IPS DF 6.9 (cell line): ENCODE measurements at regions not wholly inside any gene's neighbourhood (a gene's known extent, or its start where the extent isn't known, plus 50 kb on each side); places are given as distances from the start of the nearest gene placed in this dataset.
"Not testable (repeated sequence)": the region's sequence is repeated elsewhere in the genome, so short reads cannot be mapped to it uniquely, and the experiment has no call there.

Experiments
- DNase-seq: peaks from one replicate; pipeline ENCODE4 v3.0.0-alpha.2; 2013; ENCODE audit warnings: low read depth, low spot score
- H3K27ac ChIP-seq: one replicate; pipeline ENCODE4 v1.5.1; 2013; ENCODE audit warnings: low read length, control low read depth
- H3K27me3 ChIP-seq: 2 replicates; pipeline ENCODE4 v1.6.1; 2013; ENCODE audit warnings: mild to moderate bottlenecking, low read length; ENCODE audit not compliant: control insufficient read depth, insufficient read depth
- H3K36me3 ChIP-seq: 2 replicates; pipeline ENCODE4 v1.6.1; 2013; ENCODE audit warnings: low read length; ENCODE audit not compliant: control insufficient read depth, insufficient read depth
- H3K4me1 ChIP-seq: 2 replicates; pipeline ENCODE4 v1.6.1; 2013; ENCODE audit warnings: low read length; ENCODE audit not compliant: control insufficient read depth, insufficient read depth
- H3K4me3 ChIP-seq: 2 replicates; pipeline ENCODE4 v1.5.1; 2013; ENCODE audit warnings: mild to moderate bottlenecking, low read length
- H3K9me3 ChIP-seq: 2 replicates; pipeline ENCODE4 v1.6.1; 2013; ENCODE audit warnings: low read length, inconsistent platforms; ENCODE audit not compliant: control insufficient read depth, insufficient read depth
- WGBS: extraction: QIAGEN DNeasy Blood & Tissue Kit; methylation state at CpG from one replicate; pipeline ENCODE4 v1.1.7; 2013; ENCODE audit warnings: mixed read lengths, missing lambda C conversion rate; ENCODE audit not compliant: insufficient read length, insufficient coverage; 5-methylcytosine and 5-hydroxymethylcytosine counted together

DNA sequence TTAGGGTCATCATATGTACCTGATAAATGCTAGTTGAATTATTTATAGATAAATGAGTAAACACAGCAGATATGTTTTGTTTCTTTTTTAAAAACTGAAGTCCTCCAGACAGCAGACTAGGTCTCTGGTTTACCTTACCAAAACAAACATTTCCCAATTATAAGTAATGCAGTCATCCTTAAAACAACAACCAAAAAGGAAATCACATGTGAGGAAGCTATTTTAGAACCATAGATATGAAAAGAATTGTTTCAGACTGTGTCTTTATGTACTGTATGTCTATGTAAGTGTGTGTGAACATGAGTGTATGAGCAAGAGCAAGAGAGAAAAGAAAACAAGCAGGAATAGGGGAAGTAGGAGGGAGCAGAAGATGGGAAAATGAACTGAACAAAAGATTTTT lies 441.0 kb downstream of the CPS1 start:
- no peak overlapping the region for H3K4me3 ChIP-seq
- H3K27me3 ChIP-seq, result no peaks in the 10 kb centered on the region
- no peaks in the 10 kb centered on the region for H3K4me1 ChIP-seq
- DNase-seq, result no peak
- H3K27ac ChIP-seq, result no peak overlapping the region
- H3K36me3 ChIP-seq, result no peaks in the 10 kb centered on the region
- H3K9me3 ChIP-seq, result no peaks in the 10 kb centered on the region

DNA sequence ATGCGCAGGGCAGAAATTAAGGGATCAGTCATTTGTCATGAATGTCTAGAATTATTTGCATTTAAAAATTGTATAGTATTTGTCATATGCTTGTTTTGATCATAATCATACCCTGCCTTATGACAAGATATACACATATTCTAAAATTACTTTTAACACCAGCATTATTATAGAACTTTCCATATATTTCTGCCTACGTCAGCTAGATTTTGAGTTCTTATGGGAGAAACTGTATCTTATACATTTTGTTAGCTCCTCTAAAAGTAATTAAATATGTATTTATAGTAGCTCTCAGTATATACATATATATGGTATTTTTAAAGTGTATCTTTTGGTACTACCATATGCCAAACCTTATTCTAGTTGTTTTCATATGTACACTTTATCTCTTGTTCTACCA lies 441.9 kb downstream of the CPS1 start:
- no peak overlapping the region for H3K27ac ChIP-seq
- no CpG with 5 or more reads among the region's 2 CpGs for WGBS
- no peaks in the 10 kb centered on the region for H3K9me3 ChIP-seq
- no peaks in the 10 kb centered on the region for H3K4me1 ChIP-seq
- H3K4me3 ChIP-seq, result no peak overlapping the region
- no peaks in the 10 kb centered on the region for H3K27me3 ChIP-seq
- no peaks in the 10 kb centered on the region for H3K36me3 ChIP-seq
- DNase-seq, result no peak

- H3K9me3 ChIP-seq, result no peaks in the 10 kb centered on the region
- H3K27me3 ChIP-seq, result no peaks in the 10 kb centered on the region
- DNase-seq, result no peak
- no CpG with 5 or more reads among the region's 4 CpGs for WGBS
- H3K27ac ChIP-seq, result no peak overlapping the region
- H3K36me3 ChIP-seq, result no peaks in the 10 kb centered on the region
- no peak overlapping the region for H3K4me3 ChIP-seq
- H3K4me1 ChIP-seq, result no peaks in the 10 kb centered on the region
Observed at GRCh38 chr2:211014376-211014775, 458.0 kb downstream of the CPS1 start.

- Histone ChIP-seq H3K4me3 (no peak overlapping the region), H3K4me1 (no peaks in the 10 kb centered on the region), H3K27me3 (no peaks in the 10 kb centered on the region), H3K27ac (no peak overlapping the region), H3K9me3 (no peaks in the 10 kb centered on the region), H3K36me3 (no peaks in the 10 kb centered on the region)
- WGBS, result no CpG with 5 or more reads among the region's 2 CpGs
- DNase-seq, result no peak
Observed at GRCh38 chr2:211014906-211015305, 458.5 kb downstream of the CPS1 start.

- not testable (repeated sequence) for H3K4me1 ChIP-seq, H3K4me3 ChIP-seq, H3K27me3 ChIP-seq, H3K9me3 ChIP-seq, H3K27ac ChIP-seq, DNase-seq, H3K36me3 ChIP-seq
- WGBS, result no CpG with 5 or more reads among the region's 10 CpGs
Observed at GRCh38 chr2:211025089-211025488, 468.7 kb downstream of the CPS1 start.

DNA sequence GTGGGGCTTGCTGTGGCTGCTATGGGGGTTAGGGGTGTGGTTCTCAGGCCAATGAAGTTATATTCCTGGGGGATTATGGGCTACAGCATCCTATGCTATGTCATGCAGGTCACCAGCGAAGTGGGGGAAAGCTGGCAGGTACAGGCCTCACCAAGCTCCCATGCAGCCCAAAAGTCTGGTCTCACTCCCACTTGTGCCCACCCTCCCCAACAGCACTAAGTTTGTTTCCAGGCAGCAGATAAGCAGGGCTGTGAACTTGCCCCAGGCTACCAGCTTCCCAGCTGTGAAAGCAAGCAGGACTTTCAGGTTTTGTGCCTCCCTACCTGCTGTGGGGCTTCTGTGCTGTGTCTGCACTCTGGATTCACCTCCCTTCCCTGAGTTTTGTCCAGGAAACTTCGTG lies 469.7 kb downstream of the CPS1 start:
- Histone ChIP-seq H3K9me3 (no peaks in the 10 kb centered on the region; the same call in 1 of the 2 replicates), H3K36me3 (no peaks in the 10 kb centered on the region), H3K4me3 (no peak overlapping the region), H3K27me3 (no peaks in the 10 kb centered on the region), H3K27ac (no peak overlapping the region), H3K4me1 (no peaks in the 10 kb centered on the region)
- no CpG with 5 or more reads among the region's 2 CpGs for WGBS
- DNase-seq, result no peak

GRCh38 chr2:211027976-211028375 lies 471.6 kb downstream of the CPS1 start:
- Histone ChIP-seq H3K27ac (no peak overlapping the region), H3K36me3 (no peaks in the 10 kb centered on the region), H3K4me3 (no peak overlapping the region), H3K4me1 (no peaks in the 10 kb centered on the region), H3K9me3 (no peaks in the 10 kb centered on the region; the same call in 1 of the 2 replicates), H3K27me3 (no peaks in the 10 kb centered on the region)
- DNase-seq, result no peak

DNA sequence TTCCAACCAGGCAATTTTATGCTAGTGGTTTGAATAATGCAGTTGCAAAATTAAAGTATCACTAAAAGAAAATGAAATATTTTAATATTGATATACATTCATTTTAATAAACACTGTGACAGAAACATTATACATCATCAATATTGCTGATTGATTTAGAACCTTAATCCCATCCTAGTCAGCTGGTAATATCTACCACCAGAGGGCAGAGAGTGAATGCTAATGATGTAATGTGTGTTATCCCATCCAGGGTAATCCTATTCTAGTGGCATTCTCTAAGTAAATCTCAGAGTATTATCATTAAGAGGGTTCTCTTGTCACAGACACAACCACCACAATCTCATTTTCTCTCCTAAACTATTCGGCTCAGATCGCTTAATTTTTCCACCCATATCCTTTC lies 477.4 kb downstream of the CPS1 start:
- DNase-seq, result no peak
- WGBS, result 100% methylated on average over 2 of the region's 2 CpGs

DNA sequence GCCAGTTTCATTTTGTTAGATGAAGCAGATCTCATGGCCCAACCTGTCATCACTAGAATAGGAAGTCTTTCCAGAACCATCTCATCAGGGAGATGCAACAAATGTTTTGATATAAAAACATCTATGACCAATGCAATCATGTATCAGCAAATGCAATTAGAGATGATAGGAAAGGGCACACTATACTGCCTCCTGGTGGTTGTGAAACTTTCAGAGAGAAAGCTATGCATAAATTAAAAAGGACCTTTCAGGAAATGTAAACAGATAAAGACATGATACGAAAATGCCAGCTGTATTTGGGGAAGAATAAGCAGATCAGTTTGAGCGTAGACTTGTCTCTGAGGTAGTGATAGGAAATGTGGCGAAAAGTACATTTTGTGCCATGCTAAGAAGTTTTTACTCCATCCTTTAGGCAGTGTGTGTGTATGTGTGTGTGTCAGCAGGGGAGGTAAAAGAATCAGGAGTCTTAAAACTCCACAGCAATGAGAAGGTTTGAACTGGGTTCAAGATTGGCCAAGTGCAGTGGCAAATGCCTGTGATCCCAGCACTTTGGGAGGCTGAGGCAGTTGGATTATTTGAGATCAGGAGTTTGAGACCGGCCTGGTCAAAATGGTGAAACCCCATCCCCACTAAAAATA lies 479.3 kb downstream of the CPS1 start:
- no peak overlapping the region for H3K27ac ChIP-seq
- DNase-seq, result no peak
- no peaks in the 10 kb centered on the region for H3K9me3 ChIP-seq
- H3K4me1 ChIP-seq, result peaks cover 1% of the 10 kb centered on the region; the same call in 1 of the 2 replicates
- no peaks in the 10 kb centered on the region for H3K36me3 ChIP-seq
- H3K4me3 ChIP-seq, result no peak overlapping the region
- no CpG with 5 or more reads among the region's 4 CpGs for WGBS
- H3K27me3 ChIP-seq, result no peaks in the 10 kb centered on the region

More for the DNA sequence above, 477.4 kb downstream of the CPS1 start:
- Histone ChIP-seq H3K4me1 (peaks cover 1% of the 10 kb centered on the region; the same call in 1 of the 2 replicates), H3K4me3 (no peak overlapping the region), H3K36me3 (no peaks in the 10 kb centered on the region), H3K27ac (no peak overlapping the region), H3K27me3 (no peaks in the 10 kb centered on the region), H3K9me3 (no peaks in the 10 kb centered on the region)

DNA sequence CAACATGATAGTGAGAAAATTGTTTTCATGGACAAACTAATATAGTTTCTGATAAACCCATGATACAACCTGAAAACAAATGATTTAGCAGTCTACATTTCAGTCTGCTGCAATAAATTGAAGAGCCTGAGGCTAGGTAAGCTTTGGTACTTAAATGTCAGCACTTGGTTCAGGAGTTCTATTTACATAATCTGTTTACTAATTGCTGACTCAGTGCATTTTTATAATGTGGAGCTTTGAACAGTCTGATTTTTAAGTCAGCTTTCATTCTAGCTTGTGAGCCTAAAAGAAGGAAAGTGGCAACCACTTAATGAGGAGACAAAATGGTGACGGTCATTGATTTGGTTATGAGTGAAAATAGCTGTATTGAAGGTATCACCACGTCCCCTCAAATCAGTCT lies 488.6 kb downstream of the CPS1 start:
- Histone ChIP-seq H3K27ac (no peak overlapping the region), H3K4me3 (no peak overlapping the region), H3K36me3 (no peaks in the 10 kb centered on the region), H3K4me1 (no peaks in the 10 kb centered on the region), H3K9me3 (no peaks in the 10 kb centered on the region), H3K27me3 (no peaks in the 10 kb centered on the region)
- WGBS, result no CpG with 5 or more reads among the region's 2 CpGs
- DNase-seq, result no peak

GRCh38 chr2:211049321-211050018 lies 493.1 kb downstream of the CPS1 start:
- DNase-seq, result no peak

More at GRCh38 chr2:211049321-211050018, 493.1 kb downstream of the CPS1 start:
- Histone ChIP-seq H3K36me3 (no peaks in the 10 kb centered on the region), H3K27me3 (no peaks in the 10 kb centered on the region), H3K4me3 (no peak overlapping the region), H3K27ac (no peak overlapping the region), H3K9me3 (no peaks in the 10 kb centered on the region), H3K4me1 (no peaks in the 10 kb centered on the region)
- WGBS, result no CpG with 5 or more reads among the region's 4 CpGs
